ENCODE measurements at regions not wholly inside any gene's neighbourhood (a gene's known extent, or its start where the extent isn't known, plus 50 kb on each side); places are given as distances from the start of the nearest gene placed in this dataset.

GRCh38 chr22:48753752-48754517, 1073.7 kb downstream of the BRD1 start:
- H3K9me3 Mint-ChIP-seq = peaks cover 0 to 1% (median 0%) of the 10 kb centered on the region in 5 donors
- H3K4me3 ChIP-seq (ENCODE audit: low read length) = no peak overlapping the region
- H3K9me3 ChIP-seq (ENCODE audit: low read length) = no peaks in the 10 kb centered on the region
- no peaks in the 10 kb centered on the region for H3K4me1 ChIP-seq (ENCODE audit: insufficient read depth, low read length)
- H3K27me3 ChIP-seq (ENCODE audit: insufficient read depth, low read length, poor library complexity, severe bottlenecking) = no peaks in the 10 kb centered on the region
- H3K36me3 Mint-ChIP-seq = no peaks in the 10 kb centered on the region
- H3K4me3 Mint-ChIP-seq = no peak overlapping the region
- peaks cover 3 to 5% of the 10 kb centered on the region in 2 donors for H3K27me3 Mint-ChIP-seq
- ChIA-PET POLR2A (no interaction called here), CTCF (no interaction called here)
- no peak overlapping the region for H3K27ac Mint-ChIP-seq
- no peaks in the 10 kb centered on the region for H3K4me1 Mint-ChIP-seq
- H3K27ac ChIP-seq (ENCODE audit: low read depth, low read length) = no peak overlapping the region
- no peaks in the 10 kb centered on the region for H3K36me3 ChIP-seq (ENCODE audit: insufficient read depth, low read length)
- peak in 1 of 5 donors; percentile 38 for DNase-seq

GRCh38 chr22:48753381-48753730, 1074.3 kb downstream of the BRD1 start:
- ChIA-PET CTCF (no interaction called here), POLR2A (no interaction called here)
- no peaks in the 10 kb centered on the region for H3K9me3 ChIP-seq (ENCODE audit: low read length)
- no peaks in the 10 kb centered on the region for H3K36me3 ChIP-seq (ENCODE audit: insufficient read depth, low read length)
- H3K4me1 Mint-ChIP-seq = no peaks in the 10 kb centered on the region
- H3K27me3 Mint-ChIP-seq = peaks cover 3 to 5% of the 10 kb centered on the region in 2 donors
- no peak overlapping the region for H3K27ac ChIP-seq (ENCODE audit: low read depth, low read length)
- H3K36me3 Mint-ChIP-seq = no peaks in the 10 kb centered on the region
- H3K4me3 ChIP-seq (ENCODE audit: low read length) = no peak overlapping the region
- H3K27me3 ChIP-seq (ENCODE audit: insufficient read depth, low read length, poor library complexity, severe bottlenecking) = no peaks in the 10 kb centered on the region
- peaks cover 0 to 1% (median 0%) of the 10 kb centered on the region in 5 donors for H3K9me3 Mint-ChIP-seq
- no peak for DNase-seq
- no peak overlapping the region for H3K4me3 Mint-ChIP-seq
- H3K4me1 ChIP-seq (ENCODE audit: insufficient read depth, low read length) = no peaks in the 10 kb centered on the region
- H3K27ac Mint-ChIP-seq = no peak overlapping the region

- ChIA-PET POLR2A (no interaction called here), CTCF (no interaction called here)
- Mint-ChIP-seq H3K4me3 (no peak overlapping the region), H3K27me3 (peaks cover 2 to 5% of the 10 kb centered on the region in 2 donors), H3K9me3 (peaks cover 0 to 1% (median 0%) of the 10 kb centered on the region in 5 donors), H3K27ac (no peak overlapping the region), H3K4me1 (no peaks in the 10 kb centered on the region), H3K36me3 (no peaks in the 10 kb centered on the region)
- no peak for DNase-seq
- Histone ChIP-seq H3K4me3 (ENCODE audit: low read length) (no peak overlapping the region), H3K27me3 (ENCODE audit: insufficient read depth, low read length, poor library complexity, severe bottlenecking) (no peaks in the 10 kb centered on the region), H3K9me3 (ENCODE audit: low read length) (no peaks in the 10 kb centered on the region), H3K4me1 (ENCODE audit: insufficient read depth, low read length) (no peaks in the 10 kb centered on the region), H3K36me3 (ENCODE audit: insufficient read depth, low read length) (no peaks in the 10 kb centered on the region), H3K27ac (ENCODE audit: low read depth, low read length) (no peak overlapping the region)
These were observed 1075.0 kb downstream of the BRD1 start for GRCh38 chr22:48752451-48753380.

- no peaks in the 10 kb centered on the region for H3K4me1 ChIP-seq (ENCODE audit: insufficient read depth, low read length)
- H3K4me1 Mint-ChIP-seq = no peaks in the 10 kb centered on the region
- no peaks in the 10 kb centered on the region for H3K36me3 Mint-ChIP-seq
- no peak for DNase-seq
- no peak overlapping the region for H3K27ac Mint-ChIP-seq
- peaks cover 2 to 5% of the 10 kb centered on the region in 2 donors for H3K27me3 Mint-ChIP-seq
- no peaks in the 10 kb centered on the region for H3K27me3 ChIP-seq (ENCODE audit: insufficient read depth, low read length, poor library complexity, severe bottlenecking)
- POLR2A ChIA-PET = no interaction called here
- H3K27ac ChIP-seq (ENCODE audit: low read depth, low read length) = no peak overlapping the region
- no peak overlapping the region for H3K4me3 ChIP-seq (ENCODE audit: low read length)
- H3K36me3 ChIP-seq (ENCODE audit: insufficient read depth, low read length) = no peaks in the 10 kb centered on the region
- CTCF ChIA-PET = no interaction called here
- peaks cover 0 to 1% (median 0%) of the 10 kb centered on the region in 5 donors for H3K9me3 Mint-ChIP-seq
- no peaks in the 10 kb centered on the region for H3K9me3 ChIP-seq (ENCODE audit: low read length)
- no peak overlapping the region for H3K4me3 Mint-ChIP-seq
These were observed 1075.9 kb downstream of the BRD1 start for GRCh38 chr22:48751539-48752437.

- H3K36me3 ChIP-seq (ENCODE audit: insufficient read depth, low read length) = no peaks in the 10 kb centered on the region
- H3K27me3 ChIP-seq (ENCODE audit: insufficient read depth, low read length, poor library complexity, severe bottlenecking) = no peaks in the 10 kb centered on the region
- DNase-seq = no peak
- Mint-ChIP-seq H3K36me3 (no peaks in the 10 kb centered on the region), H3K4me3 (no peak overlapping the region), H3K27me3 (peaks cover 2% of the 10 kb centered on the region in 2 donors), H3K27ac (no peak overlapping the region), H3K9me3 (peaks cover 0 to 1% (median 0%) of the 10 kb centered on the region in 5 donors), H3K4me1 (no peaks in the 10 kb centered on the region)
- ChIA-PET POLR2A (no interaction called here), CTCF (no interaction called here)
- no peaks in the 10 kb centered on the region for H3K9me3 ChIP-seq (ENCODE audit: low read length)
- no peaks in the 10 kb centered on the region for H3K4me1 ChIP-seq (ENCODE audit: insufficient read depth, low read length)
- no peak overlapping the region for H3K4me3 ChIP-seq (ENCODE audit: low read length)
- H3K27ac ChIP-seq (ENCODE audit: low read depth, low read length) = no peak overlapping the region
These were observed 1076.7 kb downstream of the BRD1 start for GRCh38 chr22:48750826-48751440.

- H3K27ac Mint-ChIP-seq = no peak overlapping the region
- POLR2A ChIA-PET = no interaction called here
- no peak overlapping the region for H3K4me3 Mint-ChIP-seq
These were observed 1077.4 kb downstream of the BRD1 start for GRCh38 chr22:48750282-48750681.

GRCh38 chr22:48749555-48750227, 1078.0 kb downstream of the BRD1 start:
- Mint-ChIP-seq H3K9me3 (peaks cover 0 to 1% (median 0%) of the 10 kb centered on the region in 5 donors), H3K27me3 (peaks cover 0 to 1% of the 10 kb centered on the region in 2 donors), H3K27ac (no peak overlapping the region), H3K4me3 (no peak overlapping the region), H3K4me1 (no peaks in the 10 kb centered on the region), H3K36me3 (no peaks in the 10 kb centered on the region)
- Histone ChIP-seq H3K27me3 (ENCODE audit: insufficient read depth, low read length, poor library complexity, severe bottlenecking) (no peaks in the 10 kb centered on the region), H3K4me1 (ENCODE audit: insufficient read depth, low read length) (no peaks in the 10 kb centered on the region), H3K9me3 (ENCODE audit: low read length) (no peaks in the 10 kb centered on the region), H3K36me3 (ENCODE audit: insufficient read depth, low read length) (no peaks in the 10 kb centered on the region), H3K4me3 (ENCODE audit: low read length) (no peak overlapping the region), H3K27ac (ENCODE audit: low read depth, low read length) (no peak overlapping the region)
- CTCF ChIA-PET = no interaction called here
- POLR2A ChIA-PET = no interaction called here
- DNase-seq = no peak

More at GRCh38 chr22:48750282-48750681, 1077.4 kb downstream of the BRD1 start:
- H3K27me3 ChIP-seq (ENCODE audit: insufficient read depth, low read length, poor library complexity, severe bottlenecking) = no peaks in the 10 kb centered on the region
- no peaks in the 10 kb centered on the region for H3K36me3 ChIP-seq (ENCODE audit: insufficient read depth, low read length)
- H3K36me3 Mint-ChIP-seq = no peaks in the 10 kb centered on the region
- H3K9me3 Mint-ChIP-seq = peaks cover 0 to 1% (median 0%) of the 10 kb centered on the region in 5 donors
- no peaks in the 10 kb centered on the region for H3K9me3 ChIP-seq (ENCODE audit: low read length)
- peaks cover 0 to 2% of the 10 kb centered on the region in 2 donors for H3K27me3 Mint-ChIP-seq
- H3K27ac ChIP-seq (ENCODE audit: low read depth, low read length) = no peak overlapping the region
- no peak overlapping the region for H3K4me3 ChIP-seq (ENCODE audit: low read length)
- H3K4me1 ChIP-seq (ENCODE audit: insufficient read depth, low read length) = no peaks in the 10 kb centered on the region
- CTCF ChIA-PET = no interaction called here
- DNase-seq = no peak
- H3K4me1 Mint-ChIP-seq = no peaks in the 10 kb centered on the region

All from CD8-positive, alpha-beta memory T cell (primary cell).